Pancreas (tissue), 10 donors: ENCODE measurements at regions not wholly inside any gene's neighbourhood (a gene's known extent, or its start where the extent isn't known, plus 50 kb on each side); places are given as distances from the start of the nearest gene placed in this dataset.

Source experiments
- ATAC-seq, 4 donors: fragments of 200-7000 bp; cut with Tn5 transposase; one replicate each; pipeline versions ENCODE4 v1.8.0 to v1.9.1; 2020; ENCODE audit warnings: mild to moderate bottlenecking in 4 of 4, moderate library complexity in 4 of 4
- DNase-seq, 6 donors: peaks; one replicate each; pipeline ENCODE4 v3.0.0-alpha.2; 2020
- FAIRE-seq: peaks from 2 replicates; lab custom pipeline; 2012; peaks lifted over from hg19 to GRCh38; lab: Jason Lieb, UNC
- H3K27ac ChIP-seq, 4 donors: fragments of 200-600 bp; sonication (generic); 1 replicate in 3 of 4; 2 replicates in 1 of 4; pipeline versions ENCODE4 v1.5.0 to v1.8.0; 2020
- H3K27me3 ChIP-seq, 4 donors: fragments of 200-600 bp; one replicate each; pipeline ENCODE4 v1.8.0; 2021
- H3K36me3 ChIP-seq, 3 donors: fragments of 200-600 bp; sonication (generic) in 1 of 3; one replicate each; pipeline versions ENCODE4 v1.5.0 to v1.8.0; 2020 to 2021
- H3K4me1 ChIP-seq, 3 donors: fragments of 200-600 bp; one replicate each; pipeline ENCODE4 v1.8.0; 2021
- H3K4me3 ChIP-seq, 4 donors: fragments of 200-600 bp; sonication (generic) in 2 of 4; one replicate each; pipeline versions ENCODE4 v1.5.0 to v1.8.0; 2020 to 2021
- H3K9me3 ChIP-seq, 4 donors: fragments of 200-600 bp; one replicate each; pipeline ENCODE4 v1.8.0; 2021
- CTCF ChIP-seq, 4 donors: fragments of 200-600 bp; sonication (generic) in 3 of 4; IDR thresholded peaks; one replicate each; pipeline versions ENCODE4 v1.5.0 to v1.8.0; 2021; ENCODE audit warnings: antibody characterized with exemption in 4 of 4
- WGBS, 2 donors: extraction: QIAGEN DNeasy Blood & Tissue Kit; methylation state at CpG; one replicate each; pipeline ENCODE4 v1.1.7; 2013; 5-methylcytosine and 5-hydroxymethylcytosine counted together
- intact Hi-C, 3 donors: fragments of 100-400 bp; cut with DNase I; formaldehyde crosslinking; loops; one replicate each; pipeline versions ENCODE4 v1.11.1 to v1.14.2; 2022
- donor health status: healthy with polysubstance abuse.
- donor health status: DM: no; HTN: no; CAD: no; lungs with moderate emphysema.
- donor health status: DM: no; HTN: no; CAD: no.
- donor health status: control.
- donor health status: control.
- donor health status: Bipolar disorder and iron deficiency.
- donor health status: DM: yes; HTN: yes; CAD: no.
- donor health status: DM: no; HTN: no; CAD: no.
- donor health status: DM: no; HTN: no; CAD: no.
- donor health status: DM: yes; HTN: yes; CAD: no.

GRCh38 chr3:115397433-115397832, 225.9 kb upstream of the GAP43 start:
- H3K36me3 ChIP-seq = no peaks in the 10 kb centered on the region
- H3K4me1 ChIP-seq = no peaks in the 10 kb centered on the region
- intact Hi-C loops = no loop called here
- H3K9me3 ChIP-seq = no peaks in the 10 kb centered on the region
- no peak overlapping the region for H3K4me3 ChIP-seq
- ATAC-seq (no peak), FAIRE-seq (no peak), DNase-seq (no peak)
- no peaks in the 10 kb centered on the region for H3K27me3 ChIP-seq
- H3K27ac ChIP-seq = no peak overlapping the region
- 63 to 66% methylated on average over 1 of the region's 1 CpG for WGBS, 2 donors
- no peak for TF ChIP-seq CTCF (IDR thresholded peaks at IDR 0.05)

GRCh38 chr3:115398506-115398905, 224.8 kb upstream of the GAP43 start:
- H3K27ac ChIP-seq = no peak overlapping the region
- no peak for FAIRE-seq
- H3K4me3 ChIP-seq = no peak overlapping the region
- no peaks in the 10 kb centered on the region for H3K4me1 ChIP-seq
- DNase-seq = no peak
- 72 to 85% methylated on average over 3 of the region's 3 CpGs for WGBS, 2 donors
- no peak for ATAC-seq
- TF ChIP-seq CTCF (IDR thresholded peaks at IDR 0.05) = no peak
- no peaks in the 10 kb centered on the region for H3K9me3 ChIP-seq
- intact Hi-C loops = no loop called here
- no peaks in the 10 kb centered on the region for H3K36me3 ChIP-seq
- H3K27me3 ChIP-seq = no peaks in the 10 kb centered on the region

- H3K36me3 ChIP-seq = no peaks in the 10 kb centered on the region
- H3K4me3 ChIP-seq = no peak overlapping the region
- no peaks in the 10 kb centered on the region for H3K9me3 ChIP-seq
- DNase-seq (no peak), FAIRE-seq (no peak), ATAC-seq (no peak)
- intact Hi-C loops = no loop called here
- no peaks in the 10 kb centered on the region for H3K27me3 ChIP-seq
- no peaks in the 10 kb centered on the region for H3K4me1 ChIP-seq
- WGBS, 2 donors = 77 to 78% methylated on average over 4 of the region's 4 CpGs
- no peak overlapping the region for H3K27ac ChIP-seq
- TF ChIP-seq CTCF (IDR thresholded peaks at IDR 0.05) = no peak
These were observed 223.6 kb upstream of the GAP43 start for GRCh38 chr3:115399750-115400149.

GRCh38 chr3:115401298-115401697, 222.0 kb upstream of the GAP43 start:
- no peaks in the 10 kb centered on the region for H3K36me3 ChIP-seq
- TF ChIP-seq CTCF (IDR thresholded peaks at IDR 0.05) = no peak
- no peak overlapping the region for H3K27ac ChIP-seq
- DNase-seq (no peak), ATAC-seq (peak in 1 of 4 donors; percentile 45), FAIRE-seq (no peak)
- H3K27me3 ChIP-seq = no peaks in the 10 kb centered on the region
- H3K4me1 ChIP-seq = no peaks in the 10 kb centered on the region
- no peak overlapping the region for H3K4me3 ChIP-seq
- intact Hi-C loops = no loop called here
- no peaks in the 10 kb centered on the region for H3K9me3 ChIP-seq
- WGBS, 2 donors = 85 to 86% methylated on average over 2 of the region's 2 CpGs

GRCh38 chr3:115401851-115402501, 221.3 kb upstream of the GAP43 start:
- intact Hi-C loops = no loop called here
- DNase-seq = no peak
- no peak overlapping the region for H3K4me3 ChIP-seq
- no peak for ATAC-seq
- TF ChIP-seq CTCF (IDR thresholded peaks at IDR 0.05) = no peak
- no peaks in the 10 kb centered on the region for H3K36me3 ChIP-seq
- no peaks in the 10 kb centered on the region for H3K9me3 ChIP-seq
- H3K27ac ChIP-seq = no peak overlapping the region
- FAIRE-seq = no peak
- 87 to 94% methylated on average over 1 of the region's 1 CpG for WGBS, 2 donors
- no peaks in the 10 kb centered on the region for H3K27me3 ChIP-seq
- no peaks in the 10 kb centered on the region for H3K4me1 ChIP-seq
